SU-DHL-6 (cell line): ENCODE measurements at regions not wholly inside any gene's neighbourhood (a gene's known extent, or its start where the extent isn't known, plus 50 kb on each side); places are given as distances from the start of the nearest gene placed in this dataset.

Source experiments
- EZH2phosphoT487 ChIP-seq: fragments of 200-600 bp; sonication (generic), shearing (Covaris generic); conservative IDR thresholded peaks from 2 replicates; pipeline ENCODE4 v1.6.1; 2018; ENCODE audit warnings: mild to moderate bottlenecking, antibody characterized with exemption, low read length, moderate library complexity, mixed read lengths
- TF ChIP-seq, protein P1 (sequence below): fragments of 200-600 bp; sonication (generic); IDR thresholded peaks from one replicate; pipeline ENCODE4 v1.5.1; 2017; ENCODE audit warnings: antibody characterized with exemption, mild to moderate bottlenecking, low read length, moderate library complexity; ENCODE audit not compliant: insufficient read depth, poor library complexity, severe bottlenecking

DNA sequence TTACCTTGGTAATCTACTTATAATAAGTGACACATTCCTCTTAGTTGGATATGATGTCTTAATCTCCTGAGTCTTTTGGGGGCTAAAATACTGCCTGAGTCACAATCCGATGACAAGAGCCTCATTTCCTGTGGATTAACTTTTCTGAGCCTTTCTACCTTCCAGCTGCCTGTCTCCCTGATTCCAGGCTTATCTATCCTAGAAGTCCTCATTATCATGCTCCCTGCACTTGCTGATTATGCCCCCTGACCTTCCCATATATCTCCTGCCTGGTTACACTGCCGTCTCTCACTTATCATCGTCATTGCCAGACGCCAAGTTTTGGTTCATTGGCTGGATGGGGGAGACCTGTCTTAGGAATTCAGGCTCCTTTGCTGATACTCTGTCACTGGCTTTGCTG lies 727.4 kb upstream of the CA10 start:
- TF ChIP-seq, protein P1, sequence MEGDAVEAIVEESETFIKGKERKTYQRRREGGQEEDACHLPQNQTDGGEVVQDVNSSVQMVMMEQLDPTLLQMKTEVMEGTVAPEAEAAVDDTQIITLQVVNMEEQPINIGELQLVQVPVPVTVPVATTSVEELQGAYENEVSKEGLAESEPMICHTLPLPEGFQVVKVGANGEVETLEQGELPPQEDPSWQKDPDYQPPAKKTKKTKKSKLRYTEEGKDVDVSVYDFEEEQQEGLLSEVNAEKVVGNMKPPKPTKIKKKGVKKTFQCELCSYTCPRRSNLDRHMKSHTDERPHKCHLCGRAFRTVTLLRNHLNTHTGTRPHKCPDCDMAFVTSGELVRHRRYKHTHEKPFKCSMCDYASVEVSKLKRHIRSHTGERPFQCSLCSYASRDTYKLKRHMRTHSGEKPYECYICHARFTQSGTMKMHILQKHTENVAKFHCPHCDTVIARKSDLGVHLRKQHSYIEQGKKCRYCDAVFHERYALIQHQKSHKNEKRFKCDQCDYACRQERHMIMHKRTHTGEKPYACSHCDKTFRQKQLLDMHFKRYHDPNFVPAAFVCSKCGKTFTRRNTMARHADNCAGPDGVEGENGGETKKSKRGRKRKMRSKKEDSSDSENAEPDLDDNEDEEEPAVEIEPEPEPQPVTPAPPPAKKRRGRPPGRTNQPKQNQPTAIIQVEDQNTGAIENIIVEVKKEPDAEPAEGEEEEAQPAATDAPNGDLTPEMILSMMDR = no peak
- no peak for TF ChIP-seq EZH2phosphoT487
